Keratinocyte (primary cell): ENCODE measurements at regions not wholly inside any gene's neighbourhood (a gene's known extent, or its start where the extent isn't known, plus 50 kb on each side); places are given as distances from the start of the nearest gene placed in this dataset.

Experiments used
- DNase-seq: peaks from one replicate; pipeline ENCODE4 v3.0.0-alpha.2; 2011; ENCODE audit warnings: low read depth, missing footprints, low spot score
- FAIRE-seq: peaks from 2 replicates; lab custom pipeline; 2011; peaks lifted over from hg19 to GRCh38; lab: Jason Lieb, UNC
- H2AFZ ChIP-seq: 2 replicates; pipeline ENCODE4 v1.6.0; 2012; ENCODE audit warnings: low read length, control low read depth, inconsistent platforms; ENCODE audit not compliant: control insufficient read depth
- H3K27ac ChIP-seq: 2 replicates; pipeline ENCODE4 v1.5.1; 2011; ENCODE audit warnings: low read length; ENCODE audit not compliant: control insufficient read depth, insufficient read depth
- H3K27me3 ChIP-seq: 3 replicates; pipeline ENCODE4 v1.6.0; 2011; ENCODE audit warnings: low read length; ENCODE audit not compliant: control insufficient read depth, insufficient read depth; ENCODE audit errors: extremely low read depth
- H3K36me3 ChIP-seq, 2 experiments: 2 replicates in 1 of 2; 3 replicates in 1 of 2; pipeline ENCODE4 v1.5.1; 2011; ENCODE audit warnings: low read length in 2 of 2, mild to moderate bottlenecking in 1 of 2; ENCODE audit not compliant: control insufficient read depth in 2 of 2, insufficient read depth in 2 of 2; ENCODE audit errors: extremely low read depth in 1 of 2
- H3K4me1 ChIP-seq: 3 replicates; pipeline ENCODE4 v1.5.1; 2011; ENCODE audit warnings: low read length; ENCODE audit not compliant: control insufficient read depth, insufficient read depth; ENCODE audit errors: extremely low read depth
- H3K4me2 ChIP-seq: 3 replicates; pipeline ENCODE4 v1.6.0; 2011; ENCODE audit warnings: low read depth, low read length; ENCODE audit not compliant: control insufficient read depth, insufficient read depth; ENCODE audit errors: extremely low read depth
- H3K4me3 ChIP-seq, 3 experiments: fragments of 200-600 bp in 1 of 3; sonication (generic) in 1 of 3; 2 replicates in 2 of 3; 3 replicates in 1 of 3; pipeline ENCODE4 v1.5.1; 2011 to 2016; ENCODE audit warnings: low read length in 3 of 3, mild to moderate bottlenecking in 3 of 3, control low read depth in 2 of 3, inconsistent platforms in 1 of 3, low read depth in 1 of 3, mixed read lengths in 1 of 3, mixed run types in 1 of 3, moderate library complexity in 1 of 3; ENCODE audit not compliant: control insufficient read depth in 2 of 3, insufficient read depth in 2 of 3; ENCODE audit errors: extremely low read depth in 1 of 3
- H3K79me2 ChIP-seq: 2 replicates; pipeline ENCODE4 v1.6.0; 2012; ENCODE audit warnings: low read length; ENCODE audit not compliant: control insufficient read depth, insufficient read depth
- H3K9ac ChIP-seq: 3 replicates; pipeline ENCODE4 v1.6.0; 2011; ENCODE audit warnings: low read length; ENCODE audit not compliant: control insufficient read depth, insufficient read depth; ENCODE audit errors: extremely low read depth
- H3K9me1 ChIP-seq: 3 replicates; pipeline ENCODE4 v1.6.0; 2011; ENCODE audit warnings: low read length; ENCODE audit not compliant: control insufficient read depth, insufficient read depth; ENCODE audit errors: extremely low read depth
- H3K9me3 ChIP-seq: 2 replicates; pipeline ENCODE4 v1.5.1; 2012; ENCODE audit warnings: low read depth, low read length; ENCODE audit not compliant: control insufficient read depth
- H4K20me1 ChIP-seq: 3 replicates; pipeline ENCODE4 v1.6.0; 2011; ENCODE audit warnings: low read length; ENCODE audit not compliant: control insufficient read depth, insufficient read depth; ENCODE audit errors: extremely low read depth
- CTCF ChIP-seq, 3 experiments: IDR thresholded peaks in 1 of 3; conservative IDR thresholded peaks in 1 of 3; optimal IDR thresholded peaks in 1 of 3; 2 replicates in 2 of 3; 3 replicates in 1 of 3; pipeline versions ENCODE3 to v1.5.1; 2011; ENCODE audit warnings: low read length in 3 of 3, mild to moderate bottlenecking in 3 of 3, moderate library complexity in 2 of 3, control low read depth in 1 of 3, inconsistent platforms in 1 of 3; ENCODE audit not compliant: insufficient read depth in 2 of 3; ENCODE audit errors: extremely low read depth in 1 of 3
- EZH2 ChIP-seq: IDR thresholded peaks from one replicate; pipeline ENCODE4 v1.6.1; 2012; ENCODE audit warnings: inconsistent platforms, mild to moderate bottlenecking, low read length, moderate library complexity
- dilution Hi-C: fragments of 300-500 bp; cut with MboI; formaldehyde crosslinking; loops from one replicate; pipeline ENCODE4 v1.7.0; 2020; ENCODE audit warnings: low sequenced_read_pairs; ENCODE audit not compliant: extremely low pct_ligation_motif_present

- no peaks in the 10 kb centered on the region for H4K20me1 ChIP-seq
- no peak overlapping the region for H3K4me3 ChIP-seq
- H3K36me3 ChIP-seq: no peaks in the 10 kb centered on the region
- DNase-seq (no peak), FAIRE-seq (no peak)
- no peak overlapping the region for H3K27ac ChIP-seq
- H3K9me1 ChIP-seq: no peaks in the 10 kb centered on the region
- H3K9me3 ChIP-seq: no peaks in the 10 kb centered on the region
- no peaks in the 10 kb centered on the region for H3K79me2 ChIP-seq
- H2AFZ ChIP-seq: no peak overlapping the region
- no peaks in the 10 kb centered on the region for H3K27me3 ChIP-seq
- no peak overlapping the region for H3K4me2 ChIP-seq
- dilution Hi-C loops: no loop called here
- H3K4me1 ChIP-seq: no peaks in the 10 kb centered on the region
- no peak for TF ChIP-seq EZH2
- no peak for TF ChIP-seq CTCF (optimal IDR thresholded peaks at IDR 0.05 in 1 of 3, IDR thresholded peaks at IDR 0.05 in 1 of 3, conservative IDR thresholded peaks at IDR 0.05 in 1 of 3; ENCODE audit: extremely low read depth in 1 of 3, insufficient read depth in 2 of 3, low read length in 3 of 3)
- no peak overlapping the region for H3K9ac ChIP-seq
These were observed 641.7 kb downstream of the NR4A2 start for GRCh38 chr2:155690785-155691184.

- dilution Hi-C loops: no loop called here
- no peaks in the 10 kb centered on the region for H3K79me2 ChIP-seq
- FAIRE-seq: no peak
These were observed 642.7 kb downstream of the NR4A2 start for GRCh38 chr2:155689791-155690190.

More at GRCh38 chr2:155689791-155690190, 642.7 kb downstream of the NR4A2 start:
- Histone ChIP-seq H3K36me3 (no peaks in the 10 kb centered on the region), H3K27me3 (no peaks in the 10 kb centered on the region), H3K4me1 (no peaks in the 10 kb centered on the region), H2AFZ (no peak overlapping the region), H3K9me1 (no peaks in the 10 kb centered on the region), H3K4me2 (no peak overlapping the region), H3K9me3 (no peaks in the 10 kb centered on the region), H3K27ac (no peak overlapping the region), H4K20me1 (no peaks in the 10 kb centered on the region), H3K4me3 (no peak overlapping the region), H3K9ac (no peak overlapping the region)
- no peak for TF ChIP-seq EZH2
- TF ChIP-seq CTCF (optimal IDR thresholded peaks at IDR 0.05 in 1 of 3, IDR thresholded peaks at IDR 0.05 in 1 of 3, conservative IDR thresholded peaks at IDR 0.05 in 1 of 3; ENCODE audit: extremely low read depth in 1 of 3, insufficient read depth in 2 of 3, low read length in 3 of 3): no peak
- no peak for DNase-seq
